SU-DHL-6 (cell line): ENCODE measurements at regions not wholly inside any gene's neighbourhood (a gene's known extent, or its start where the extent isn't known, plus 50 kb on each side); places are given as distances from the start of the nearest gene placed in this dataset.

Experiments
- H2AFZ ChIP-seq: fragments of 200-600 bp; sonication (generic); 2 replicates; pipeline ENCODE4 v1.6.1; 2014; ENCODE audit warnings: low read depth, mild to moderate bottlenecking, moderate library complexity, mixed read lengths, antibody characterized with exemption, low read length; ENCODE audit not compliant: severe bottlenecking
- H3F3A ChIP-seq: fragments of 200-600 bp; shearing (Covaris generic); 2 replicates; pipeline ENCODE4 v1.6.0; 2016; ENCODE audit warnings: antibody characterized with exemption, mild to moderate bottlenecking; ENCODE audit not compliant: insufficient read depth
- H3K27ac ChIP-seq: fragments of 200-600 bp; sonication (generic); 2 replicates; pipeline ENCODE4 v1.5.1; 2016; ENCODE audit warnings: low read depth, mild to moderate bottlenecking, low read length, moderate library complexity, mixed read lengths
- H3K27me3 ChIP-seq: fragments of 200-600 bp; sonication (generic), shearing (Covaris generic); 2 replicates; pipeline ENCODE4 v1.6.0; 2014; ENCODE audit warnings: mild to moderate bottlenecking, low read length
- H3K36me3 ChIP-seq: fragments of 200-600 bp; sonication (generic); 2 replicates; pipeline ENCODE4 v1.6.1; 2014; ENCODE audit warnings: mild to moderate bottlenecking, low read length, mixed read lengths
- H3K4me2 ChIP-seq: fragments of 300-600, 200-600 bp; shearing (Covaris generic), sonication (generic); 2 replicates; pipeline ENCODE4 v1.6.0; 2014; ENCODE audit warnings: low read length, low read depth, mild to moderate bottlenecking; ENCODE audit not compliant: poor library complexity, severe bottlenecking
- H3K4me3 ChIP-seq: fragments of 200-600 bp; sonication (generic); 2 replicates; pipeline ENCODE4 v1.5.1; 2014; ENCODE audit warnings: antibody characterized with exemption, low read length, mild to moderate bottlenecking, mixed read lengths; ENCODE audit not compliant: insufficient read depth, poor library complexity, severe bottlenecking
- H3K79me2 ChIP-seq: fragments of 200-600 bp; sonication (generic); 2 replicates; pipeline ENCODE4 v1.6.1; 2014; ENCODE audit warnings: mild to moderate bottlenecking, low read length, moderate library complexity; ENCODE audit not compliant: insufficient read depth
- H3K9ac ChIP-seq: fragments of 200-600 bp; sonication (generic); 2 replicates; pipeline ENCODE4 v1.7.0; 2014; ENCODE audit warnings: mild to moderate bottlenecking, low read length
- H3K9me2 ChIP-seq: fragments of 200-600 bp; sonication (generic); replicated peaks from 2 replicates; pipeline ENCODE4 v1.6.1; 2014; ENCODE audit warnings: low read length; ENCODE audit not compliant: insufficient read depth
- H3K9me3 ChIP-seq: fragments of 200-600 bp; sonication (generic); 2 replicates; pipeline ENCODE4 v1.6.1; 2014; ENCODE audit warnings: low read length, mixed read lengths; ENCODE audit not compliant: insufficient read depth
- H4K20me1 ChIP-seq: fragments of 200-600 bp; sonication (generic); 2 replicates; pipeline ENCODE4 v1.6.1; 2014; ENCODE audit warnings: low read depth, mild to moderate bottlenecking, antibody characterized with exemption, low read length, moderate library complexity, mixed read lengths
- EZH2phosphoT487 ChIP-seq: fragments of 200-600 bp; sonication (generic), shearing (Covaris generic); conservative IDR thresholded peaks from 2 replicates; pipeline ENCODE4 v1.6.1; 2018; ENCODE audit warnings: mild to moderate bottlenecking, antibody characterized with exemption, low read length, moderate library complexity, mixed read lengths
- TF ChIP-seq, protein P1 (sequence below): fragments of 200-600 bp; sonication (generic); IDR thresholded peaks from one replicate; pipeline ENCODE4 v1.5.1; 2017; ENCODE audit warnings: antibody characterized with exemption, mild to moderate bottlenecking, low read length, moderate library complexity; ENCODE audit not compliant: insufficient read depth, poor library complexity, severe bottlenecking

DNA sequence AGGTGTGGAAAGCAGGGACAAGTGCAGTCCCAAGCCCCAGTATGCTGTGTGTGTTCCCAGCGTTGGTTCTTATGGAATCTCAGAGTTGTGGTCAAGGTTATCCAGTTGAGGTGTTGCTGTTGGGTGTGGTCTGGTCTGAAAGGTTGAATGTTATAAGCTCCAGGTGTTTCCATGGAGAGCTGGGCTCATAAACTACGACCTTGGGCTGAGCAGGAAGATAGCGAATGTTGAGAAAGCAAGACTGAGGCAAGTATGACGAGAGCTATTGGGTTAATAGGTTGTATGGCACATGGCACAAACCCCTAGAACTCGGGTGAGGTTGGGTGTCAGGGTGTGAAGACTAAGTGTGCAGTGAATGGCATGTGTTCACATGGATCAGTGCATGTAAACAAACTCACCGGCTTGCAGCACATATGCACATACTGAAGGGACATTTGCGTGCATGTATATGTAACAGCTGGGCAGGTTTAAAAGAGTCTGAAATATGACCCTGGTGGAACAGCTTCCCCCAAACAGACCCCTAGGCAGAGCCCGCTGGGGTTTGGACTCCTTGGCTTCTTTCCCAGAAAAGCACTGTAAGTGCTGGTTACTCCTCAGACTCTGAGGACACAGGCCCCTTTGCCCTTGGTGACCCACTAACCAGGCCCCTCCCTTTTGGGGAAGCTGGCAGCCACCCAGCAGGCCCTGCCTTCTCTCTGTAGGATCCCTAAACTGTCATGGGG lies 117.5 kb downstream of the NAV1 start:
- no peaks in the 10 kb centered on the region for H3K79me2 ChIP-seq

DNA sequence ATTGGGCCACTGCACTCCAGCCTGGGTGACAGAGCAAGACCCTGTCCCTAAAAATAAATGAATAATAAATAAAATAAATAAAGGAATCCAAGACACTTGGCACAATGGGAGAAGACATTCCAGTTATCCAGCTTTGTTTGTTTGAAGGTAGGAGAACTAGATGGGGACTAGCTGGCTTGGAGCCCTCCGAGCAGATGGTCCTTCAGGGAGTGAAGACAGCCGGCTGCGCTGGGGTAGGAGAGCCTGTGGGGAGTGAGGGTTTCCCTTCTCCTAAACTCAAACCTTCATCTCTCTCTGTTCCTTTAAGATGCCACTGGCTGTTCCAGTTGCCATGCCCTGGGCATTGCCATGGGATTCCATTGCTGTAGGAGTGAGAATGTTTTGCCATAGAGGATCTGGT lies 120.6 kb downstream of the NAV1 start:
- Histone ChIP-seq H3K27ac (no peak overlapping the region), H2AFZ (no peak overlapping the region), H3K4me2 (no peak overlapping the region), H3K9me2 (no peaks in the 10 kb centered on the region), H3K9me3 (no peaks in the 10 kb centered on the region), H3K4me3 (no peak overlapping the region), H3F3A (no peaks in the 10 kb centered on the region), H3K79me2 (no peaks in the 10 kb centered on the region), H3K9ac (no peak overlapping the region), H3K36me3 (no peaks in the 10 kb centered on the region), H3K27me3 (no peaks in the 10 kb centered on the region), H4K20me1 (no peaks in the 10 kb centered on the region)
- TF ChIP-seq EZH2phosphoT487 = no peak

More for the DNA sequence above, 117.5 kb downstream of the NAV1 start:
- no peaks in the 10 kb centered on the region for H3K36me3 ChIP-seq
- H3K27me3 ChIP-seq = no peaks in the 10 kb centered on the region
- H3K4me3 ChIP-seq = no peak overlapping the region
- H2AFZ ChIP-seq = no peak overlapping the region
- no peak overlapping the region for H3K4me2 ChIP-seq
- no peaks in the 10 kb centered on the region for H3K9me2 ChIP-seq
- TF ChIP-seq, protein P1, sequence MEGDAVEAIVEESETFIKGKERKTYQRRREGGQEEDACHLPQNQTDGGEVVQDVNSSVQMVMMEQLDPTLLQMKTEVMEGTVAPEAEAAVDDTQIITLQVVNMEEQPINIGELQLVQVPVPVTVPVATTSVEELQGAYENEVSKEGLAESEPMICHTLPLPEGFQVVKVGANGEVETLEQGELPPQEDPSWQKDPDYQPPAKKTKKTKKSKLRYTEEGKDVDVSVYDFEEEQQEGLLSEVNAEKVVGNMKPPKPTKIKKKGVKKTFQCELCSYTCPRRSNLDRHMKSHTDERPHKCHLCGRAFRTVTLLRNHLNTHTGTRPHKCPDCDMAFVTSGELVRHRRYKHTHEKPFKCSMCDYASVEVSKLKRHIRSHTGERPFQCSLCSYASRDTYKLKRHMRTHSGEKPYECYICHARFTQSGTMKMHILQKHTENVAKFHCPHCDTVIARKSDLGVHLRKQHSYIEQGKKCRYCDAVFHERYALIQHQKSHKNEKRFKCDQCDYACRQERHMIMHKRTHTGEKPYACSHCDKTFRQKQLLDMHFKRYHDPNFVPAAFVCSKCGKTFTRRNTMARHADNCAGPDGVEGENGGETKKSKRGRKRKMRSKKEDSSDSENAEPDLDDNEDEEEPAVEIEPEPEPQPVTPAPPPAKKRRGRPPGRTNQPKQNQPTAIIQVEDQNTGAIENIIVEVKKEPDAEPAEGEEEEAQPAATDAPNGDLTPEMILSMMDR = no peak
- no peak for TF ChIP-seq EZH2phosphoT487
- no peaks in the 10 kb centered on the region for H3F3A ChIP-seq
- H3K27ac ChIP-seq = no peak overlapping the region
- H4K20me1 ChIP-seq = no peaks in the 10 kb centered on the region
- H3K9ac ChIP-seq = no peak overlapping the region
- no peaks in the 10 kb centered on the region for H3K9me3 ChIP-seq

DNA sequence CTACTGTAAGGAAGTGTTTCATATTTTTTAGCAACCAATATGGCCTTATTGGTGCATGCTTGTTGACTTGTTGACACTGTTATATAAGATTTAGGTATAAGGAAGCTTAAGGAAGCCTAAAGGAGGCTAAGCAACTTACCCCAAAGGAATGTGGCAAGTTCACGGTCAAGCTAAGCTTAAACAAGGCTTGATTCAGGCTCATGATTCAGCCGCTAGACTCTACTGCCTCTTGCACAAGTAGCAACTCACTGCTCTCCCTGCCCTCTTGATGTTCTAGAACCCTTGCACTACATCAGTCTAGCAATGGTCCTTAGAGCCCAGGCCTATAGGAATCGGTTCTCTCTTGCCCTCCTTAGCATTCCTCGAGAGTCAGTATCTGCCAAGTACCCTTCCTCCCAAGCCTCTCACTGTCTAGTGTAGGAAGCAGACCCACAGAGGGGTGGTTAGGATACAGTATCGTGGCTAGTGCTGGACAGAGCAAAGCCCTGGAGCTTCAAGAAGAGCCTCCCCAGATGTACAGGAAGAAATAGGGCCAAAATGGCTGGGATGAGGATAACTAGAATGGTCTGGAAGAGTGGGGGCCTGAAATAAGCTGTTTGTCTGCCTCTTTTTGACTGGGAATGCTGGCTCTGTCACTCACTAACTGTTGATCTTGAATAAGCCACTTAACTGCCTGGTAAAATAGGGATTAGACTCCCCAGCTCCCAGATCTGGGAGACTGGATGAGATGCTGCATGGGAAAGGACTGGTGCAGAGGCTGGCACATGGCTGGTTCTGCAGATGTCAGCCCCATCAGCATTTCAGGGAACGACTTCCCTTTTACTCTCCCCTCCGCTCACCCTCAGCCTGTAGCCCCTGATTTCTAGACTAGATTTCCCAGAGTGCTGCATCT lies 122.2 kb downstream of the NAV1 start:
- no peaks in the 10 kb centered on the region for H3K36me3 ChIP-seq
- H3K9me3 ChIP-seq = no peaks in the 10 kb centered on the region
- H3K4me3 ChIP-seq = no peak overlapping the region
- no peaks in the 10 kb centered on the region for H3K9me2 ChIP-seq
- H3K4me2 ChIP-seq = no peak overlapping the region
- H3K27ac ChIP-seq = no peak overlapping the region
- H4K20me1 ChIP-seq = no peaks in the 10 kb centered on the region
- no peak for TF ChIP-seq EZH2phosphoT487
- TF ChIP-seq, protein P1 = no peak
- no peak overlapping the region for H2AFZ ChIP-seq
- H3K9ac ChIP-seq = no peak overlapping the region
- H3K27me3 ChIP-seq = no peaks in the 10 kb centered on the region
- H3K79me2 ChIP-seq = no peaks in the 10 kb centered on the region
- no peaks in the 10 kb centered on the region for H3F3A ChIP-seq
